H9 (cell line): ENCODE measurements at regions not wholly inside any gene's neighbourhood (a gene's known extent, or its start where the extent isn't known, plus 50 kb on each side); places are given as distances from the start of the nearest gene placed in this dataset.

Experiments
- DNase-seq: peaks from one replicate; pipeline ENCODE4 v3.0.0-alpha.2; 2017
- H2AFZ ChIP-seq: one replicate; pipeline ENCODE4 v1.6.1; 2013; ENCODE audit warnings: mild to moderate bottlenecking, low read length, control low read depth, moderate library complexity
- H2AK5ac ChIP-seq: 2 replicates; pipeline ENCODE4 v1.6.1; 2013; ENCODE audit warnings: low read length, control low read depth, mixed read lengths; ENCODE audit not compliant: insufficient read length
- H2BK120ac ChIP-seq: one replicate; pipeline ENCODE4 v1.6.1; 2013; ENCODE audit warnings: low read depth, mild to moderate bottlenecking, low read length, control low read depth, inconsistent platforms; ENCODE audit not compliant: poor library complexity, severe bottlenecking
- H2BK12ac ChIP-seq: 2 replicates; pipeline ENCODE4 v1.6.1; 2013; ENCODE audit warnings: low read length, control low read depth, mixed read lengths, low read depth; ENCODE audit not compliant: insufficient read length
- H2BK15ac ChIP-seq: 2 replicates; pipeline ENCODE4 v1.6.1; 2013; ENCODE audit warnings: low read depth, low read length, control low read depth
- H2BK20ac ChIP-seq: one replicate; pipeline ENCODE4 v1.6.1; 2013; ENCODE audit warnings: low read depth, mild to moderate bottlenecking, low read length, control low read depth, inconsistent platforms; ENCODE audit not compliant: poor library complexity, severe bottlenecking
- H2BK5ac ChIP-seq: 2 replicates; pipeline ENCODE4 v1.6.1; 2013; ENCODE audit warnings: low read length, control low read depth, mixed read lengths; ENCODE audit not compliant: insufficient read length
- H3K14ac ChIP-seq: 2 replicates; pipeline ENCODE4 v1.6.1; 2013; ENCODE audit warnings: low read length, control low read depth; ENCODE audit not compliant: insufficient read depth
- H3K18ac ChIP-seq: 2 replicates; pipeline ENCODE4 v1.6.1; 2013; ENCODE audit warnings: low read depth, mild to moderate bottlenecking, mixed read lengths, low read length, control low read depth; ENCODE audit not compliant: insufficient read length
- H3K23ac ChIP-seq: 2 replicates; pipeline ENCODE4 v1.6.1; 2013; ENCODE audit warnings: low read length, control low read depth, mixed read lengths, low read depth; ENCODE audit not compliant: insufficient read length
- H3K23me2 ChIP-seq: 2 replicates; pipeline ENCODE4 v1.6.1; 2013; ENCODE audit warnings: low read depth, mild to moderate bottlenecking, mixed read lengths, low read length, control low read depth; ENCODE audit not compliant: insufficient read length, poor library complexity, severe bottlenecking
- H3K27ac ChIP-seq: 2 replicates; pipeline ENCODE4 v1.5.1; 2013; ENCODE audit warnings: low read length, control low read depth, mixed read lengths, low read depth; ENCODE audit not compliant: insufficient read length
- H3K27me3 ChIP-seq: 2 replicates; pipeline ENCODE4 v1.6.1; 2013; ENCODE audit warnings: low read length, control low read depth, inconsistent platforms; ENCODE audit not compliant: insufficient read depth
- H3K4ac ChIP-seq: 2 replicates; pipeline ENCODE4 v1.6.1; 2013; ENCODE audit warnings: low read depth, mild to moderate bottlenecking, control low read depth, inconsistent platforms, low read length, moderate library complexity
- H3K4me1 ChIP-seq: 2 replicates; pipeline ENCODE4 v1.6.1; 2013; ENCODE audit warnings: low read length, control low read depth, inconsistent platforms; ENCODE audit not compliant: insufficient read depth
- H3K4me2 ChIP-seq: 2 replicates; pipeline ENCODE4 v1.6.1; 2013; ENCODE audit warnings: low read length, control low read depth, mixed read lengths; ENCODE audit not compliant: insufficient read length, insufficient read depth
- H3K56ac ChIP-seq: 2 replicates; pipeline ENCODE4 v1.6.1; 2013; ENCODE audit warnings: low read depth, mild to moderate bottlenecking, mixed read lengths, low read length, control low read depth; ENCODE audit not compliant: insufficient read length
- H3K79me1 ChIP-seq: 2 replicates; pipeline ENCODE4 v1.6.1; 2013; ENCODE audit warnings: low read depth, mild to moderate bottlenecking, moderate library complexity, low read length, control low read depth, inconsistent platforms; ENCODE audit not compliant: insufficient read depth, poor library complexity, severe bottlenecking
- H3K79me2 ChIP-seq: 2 replicates; pipeline ENCODE4 v1.6.1; 2013; ENCODE audit warnings: low read length, control low read depth, inconsistent platforms; ENCODE audit not compliant: insufficient read depth
- H3K9ac ChIP-seq: 2 replicates; pipeline ENCODE4 v1.6.1; 2013; ENCODE audit warnings: low read length, control low read depth, mixed read lengths; ENCODE audit not compliant: insufficient read length; ENCODE audit errors: extremely low read depth
- H3K9me3 ChIP-seq: one replicate; pipeline ENCODE4 v1.6.1; 2013; ENCODE audit warnings: low read depth, low read length, inconsistent platforms; ENCODE audit not compliant: control insufficient read depth
- H3T11ph ChIP-seq: one replicate; pipeline ENCODE4 v1.6.1; 2013; ENCODE audit warnings: mild to moderate bottlenecking, low read length, control low read depth, inconsistent platforms
- H4K20me1 ChIP-seq: one replicate; pipeline ENCODE4 v1.6.1; 2013; ENCODE audit not compliant: control insufficient read depth, insufficient read length, insufficient read depth
- H4K5ac ChIP-seq: 2 replicates; pipeline ENCODE4 v1.6.1; 2013; ENCODE audit warnings: low read depth, mild to moderate bottlenecking, mixed read lengths, low read length, control low read depth; ENCODE audit not compliant: insufficient read length
- H4K8ac ChIP-seq: replicated peaks from 2 replicates; pipeline ENCODE4 v1.6.1; 2013; ENCODE audit warnings: low read length, control low read depth, mixed read lengths, low read depth; ENCODE audit not compliant: insufficient read length
- H4K91ac ChIP-seq: 2 replicates; pipeline ENCODE4 v1.6.1; 2013; ENCODE audit warnings: low read depth, mild to moderate bottlenecking, moderate library complexity, mixed read lengths, low read length, control low read depth; ENCODE audit not compliant: insufficient read length
- H3K27ac Mint-ChIP-seq, 3 experiments: 2 replicates in 2 of 3; 3 replicates in 1 of 3; pipeline ENCODE4 v1.8.0; 2020 to 2021; ENCODE audit warnings: mixed read lengths in 3 of 3, mild to moderate bottlenecking in 1 of 3, moderate library complexity in 1 of 3
- H3K27me3 Mint-ChIP-seq: 2 replicates; pipeline ENCODE4 v1.8.0; 2021; ENCODE audit warnings: low read depth, mild to moderate bottlenecking, moderate library complexity, mixed read lengths
- H3K36me3 Mint-ChIP-seq, 3 experiments: 2 replicates in 2 of 3; 3 replicates in 1 of 3; pipeline ENCODE4 v1.8.0; 2020 to 2021; ENCODE audit warnings: low read depth in 3 of 3, mixed read lengths in 3 of 3; ENCODE audit not compliant: insufficient read depth in 1 of 3
- H3K4me1 Mint-ChIP-seq, 2 experiments: 2 replicates each; pipeline ENCODE4 v1.8.0; 2020; ENCODE audit warnings: mixed read lengths in 2 of 2
- H3K4me3 Mint-ChIP-seq, 2 experiments: 2 replicates in 1 of 2; 3 replicates in 1 of 2; pipeline ENCODE4 v1.8.0; 2020 to 2021; ENCODE audit warnings: mild to moderate bottlenecking in 2 of 2, mixed read lengths in 2 of 2, moderate library complexity in 1 of 2
- H3K9me3 Mint-ChIP-seq, 2 experiments: 2 replicates in 1 of 2; 3 replicates in 1 of 2; pipeline ENCODE4 v1.8.0; 2020; ENCODE audit warnings: mild to moderate bottlenecking in 2 of 2, mixed read lengths in 2 of 2, moderate library complexity in 1 of 2
- WGBS: extraction: QIAGEN DNeasy Blood & Tissue Kit; methylation state at CpG from one replicate; pipeline ENCODE4 v1.1.7; 2013; ENCODE audit warnings: missing lambda C conversion rate, low lambda C conversion rate, mixed read lengths; ENCODE audit not compliant: insufficient read length; ENCODE audit errors: extremely low coverage; 5-methylcytosine and 5-hydroxymethylcytosine counted together
- TF ChIP-seq, protein P1 (sequence below): fragments of 200-600 bp; sonication (generic); conservative IDR thresholded peaks from 3 replicates; pipeline ENCODE4 v1.8.0; 2021; ENCODE audit warnings: antibody characterized with exemption, mild to moderate bottlenecking

DNA sequence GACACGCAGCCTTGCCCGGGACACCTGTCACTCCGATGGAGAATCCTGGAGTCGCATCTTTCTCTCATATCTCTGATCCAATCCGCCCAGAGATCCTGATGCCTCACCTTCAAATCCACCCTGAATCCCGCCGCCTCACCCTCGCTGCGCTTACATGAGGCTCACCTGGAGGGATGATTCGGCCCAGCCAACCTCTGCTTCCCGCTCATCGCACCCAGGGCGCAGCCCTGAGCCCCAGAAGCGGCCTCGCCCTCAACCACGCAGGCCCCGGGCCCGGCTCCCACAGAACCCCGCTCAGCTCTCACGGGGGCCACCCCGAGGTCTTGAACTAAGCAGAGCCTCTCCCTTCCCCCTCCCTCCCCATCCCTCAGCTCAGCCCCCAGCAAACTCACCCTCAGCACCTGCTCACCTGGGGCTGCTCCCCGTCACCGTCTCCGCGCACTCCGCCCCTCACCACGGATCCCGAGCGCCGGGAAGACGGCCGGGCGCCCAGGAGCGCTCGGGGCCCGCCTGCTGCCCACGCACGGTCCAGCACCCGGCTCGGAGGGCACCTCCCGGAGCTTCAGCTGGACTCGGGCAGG lies 160.0 kb downstream of the NDUFA10 start:
- Histone ChIP-seq H3K23me2 (no peaks in the 10 kb centered on the region), H4K8ac (no peak overlapping the region), H4K5ac (no peak overlapping the region), H3K18ac (no peak overlapping the region), H2AK5ac (no peak overlapping the region), H3K4me2 (no peak overlapping the region), H3K23ac (no peak overlapping the region), H3K9ac (no peak overlapping the region), H3K14ac (no peak overlapping the region), H2BK15ac (no peak overlapping the region), H4K20me1 (no peaks in the 10 kb centered on the region), H2AFZ (no peak overlapping the region), H2BK5ac (no peak overlapping the region), H3T11ph (no peak overlapping the region), H3K4ac (no peak overlapping the region), H3K27me3 (no peaks in the 10 kb centered on the region), H4K91ac (no peak overlapping the region), H2BK20ac (no peak overlapping the region), H3K9me3 (peaks cover 24% of the 10 kb centered on the region), H2BK120ac (no peak overlapping the region), H3K79me1 (no peaks in the 10 kb centered on the region), H3K4me1 (no peaks in the 10 kb centered on the region), H3K27ac (no peak overlapping the region), H3K79me2 (no peaks in the 10 kb centered on the region), H3K56ac (no peak overlapping the region), H2BK12ac (no peak overlapping the region)
- TF ChIP-seq, protein P1, sequence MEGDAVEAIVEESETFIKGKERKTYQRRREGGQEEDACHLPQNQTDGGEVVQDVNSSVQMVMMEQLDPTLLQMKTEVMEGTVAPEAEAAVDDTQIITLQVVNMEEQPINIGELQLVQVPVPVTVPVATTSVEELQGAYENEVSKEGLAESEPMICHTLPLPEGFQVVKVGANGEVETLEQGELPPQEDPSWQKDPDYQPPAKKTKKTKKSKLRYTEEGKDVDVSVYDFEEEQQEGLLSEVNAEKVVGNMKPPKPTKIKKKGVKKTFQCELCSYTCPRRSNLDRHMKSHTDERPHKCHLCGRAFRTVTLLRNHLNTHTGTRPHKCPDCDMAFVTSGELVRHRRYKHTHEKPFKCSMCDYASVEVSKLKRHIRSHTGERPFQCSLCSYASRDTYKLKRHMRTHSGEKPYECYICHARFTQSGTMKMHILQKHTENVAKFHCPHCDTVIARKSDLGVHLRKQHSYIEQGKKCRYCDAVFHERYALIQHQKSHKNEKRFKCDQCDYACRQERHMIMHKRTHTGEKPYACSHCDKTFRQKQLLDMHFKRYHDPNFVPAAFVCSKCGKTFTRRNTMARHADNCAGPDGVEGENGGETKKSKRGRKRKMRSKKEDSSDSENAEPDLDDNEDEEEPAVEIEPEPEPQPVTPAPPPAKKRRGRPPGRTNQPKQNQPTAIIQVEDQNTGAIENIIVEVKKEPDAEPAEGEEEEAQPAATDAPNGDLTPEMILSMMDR, result no peak
- Mint-ChIP-seq H3K4me1 (peaks cover 3 to 6% of the 10 kb centered on the region in 2 experiments), H3K4me3 (no peak overlapping the region), H3K9me3 (no peaks in the 10 kb centered on the region), H3K27me3 (peaks cover 6% of the 10 kb centered on the region; the same call in 1 of the 2 replicates), H3K27ac (no peak overlapping the region), H3K36me3 (no peaks in the 10 kb centered on the region)
- no CpG with 5 or more reads among the region's 42 CpGs for whole genome bisulfite sequencing
- no peak for DNase-seq
